Choroid plexus epithelial cell (primary cell): ENCODE measurements at regions not wholly inside any gene's neighbourhood (a gene's known extent, or its start where the extent isn't known, plus 50 kb on each side); places are given as distances from the start of the nearest gene placed in this dataset.

ENCODE experiments used
- DNase-seq: peaks from one replicate; pipeline ENCODE4 v3.0.0-alpha.2; 2010; ENCODE audit warnings: low read depth
- H3K4me3 ChIP-seq: 2 replicates; pipeline ENCODE4 v1.5.1; 2011; ENCODE audit warnings: low read depth, mild to moderate bottlenecking, control low read depth, low read length, moderate library complexity
- TF ChIP-seq, protein P1 (sequence below): conservative IDR thresholded peaks from 2 replicates; pipeline ENCODE4 v1.5.1; 2011; ENCODE audit warnings: low read depth, mild to moderate bottlenecking, control low read depth, inconsistent platforms, low read length, moderate library complexity

DNA sequence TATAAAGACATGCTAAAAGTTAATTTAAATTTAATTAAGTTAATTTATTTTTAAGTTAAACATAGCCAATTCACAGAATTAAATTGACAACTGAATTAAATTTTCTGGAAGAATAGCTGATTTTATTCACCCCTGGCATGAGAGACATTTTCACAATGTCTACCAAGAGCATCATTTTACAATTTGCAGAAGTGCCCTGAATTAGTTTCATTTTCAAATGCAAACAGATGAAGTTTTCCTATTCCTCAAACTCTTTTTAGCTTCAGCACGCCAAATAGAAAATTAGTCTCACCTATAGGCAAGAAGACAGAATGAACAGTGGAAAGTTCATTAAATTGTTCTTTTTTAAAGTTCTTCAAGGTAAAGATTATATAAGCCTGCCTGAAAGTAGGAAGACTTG lies 259.3 kb downstream of the ZBBX start:
- TF ChIP-seq, protein P1, sequence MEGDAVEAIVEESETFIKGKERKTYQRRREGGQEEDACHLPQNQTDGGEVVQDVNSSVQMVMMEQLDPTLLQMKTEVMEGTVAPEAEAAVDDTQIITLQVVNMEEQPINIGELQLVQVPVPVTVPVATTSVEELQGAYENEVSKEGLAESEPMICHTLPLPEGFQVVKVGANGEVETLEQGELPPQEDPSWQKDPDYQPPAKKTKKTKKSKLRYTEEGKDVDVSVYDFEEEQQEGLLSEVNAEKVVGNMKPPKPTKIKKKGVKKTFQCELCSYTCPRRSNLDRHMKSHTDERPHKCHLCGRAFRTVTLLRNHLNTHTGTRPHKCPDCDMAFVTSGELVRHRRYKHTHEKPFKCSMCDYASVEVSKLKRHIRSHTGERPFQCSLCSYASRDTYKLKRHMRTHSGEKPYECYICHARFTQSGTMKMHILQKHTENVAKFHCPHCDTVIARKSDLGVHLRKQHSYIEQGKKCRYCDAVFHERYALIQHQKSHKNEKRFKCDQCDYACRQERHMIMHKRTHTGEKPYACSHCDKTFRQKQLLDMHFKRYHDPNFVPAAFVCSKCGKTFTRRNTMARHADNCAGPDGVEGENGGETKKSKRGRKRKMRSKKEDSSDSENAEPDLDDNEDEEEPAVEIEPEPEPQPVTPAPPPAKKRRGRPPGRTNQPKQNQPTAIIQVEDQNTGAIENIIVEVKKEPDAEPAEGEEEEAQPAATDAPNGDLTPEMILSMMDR = no peak
- no peak for DNase-seq
- H3K4me3 ChIP-seq = no peak overlapping the region

GRCh38 chr3:167116120-167116922 lies 263.8 kb downstream of the ZBBX start:
- DNase-seq = no peak
- H3K4me3 ChIP-seq = no peak overlapping the region
- TF ChIP-seq, protein P1 = no peak

DNA sequence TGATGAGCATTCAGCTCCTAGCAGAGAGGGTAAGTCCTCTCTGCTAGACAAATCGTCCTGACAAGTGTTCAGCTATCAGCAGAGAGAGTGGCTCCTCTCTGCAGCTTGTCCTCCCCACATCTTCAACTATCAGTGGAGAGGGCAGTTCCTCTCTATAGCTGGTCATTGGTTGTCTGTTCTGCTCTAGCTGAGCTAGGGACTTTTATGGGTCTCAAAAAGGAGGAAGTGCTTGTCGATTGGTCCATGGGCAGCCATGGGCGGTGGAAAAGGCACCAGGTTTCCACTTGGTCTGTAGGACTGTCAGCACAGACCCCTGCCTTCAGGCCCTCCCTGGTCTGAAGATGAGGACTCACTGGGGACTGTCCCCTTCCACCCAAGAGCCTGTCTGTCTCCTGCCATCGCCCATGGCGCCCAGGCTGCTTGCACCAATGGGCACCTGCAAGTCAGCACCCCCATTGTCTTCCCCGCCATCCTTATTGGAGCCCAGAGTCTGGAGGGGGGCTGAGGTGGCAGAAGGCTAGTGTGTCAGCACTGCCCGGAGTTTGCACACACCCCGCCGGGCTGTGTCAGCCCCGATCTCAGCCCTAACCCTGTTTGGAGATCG lies 264.7 kb downstream of the ZBBX start:
- no peak for DNase-seq
- no peak overlapping the region for H3K4me3 ChIP-seq
- TF ChIP-seq, protein P1 = no peak

DNA sequence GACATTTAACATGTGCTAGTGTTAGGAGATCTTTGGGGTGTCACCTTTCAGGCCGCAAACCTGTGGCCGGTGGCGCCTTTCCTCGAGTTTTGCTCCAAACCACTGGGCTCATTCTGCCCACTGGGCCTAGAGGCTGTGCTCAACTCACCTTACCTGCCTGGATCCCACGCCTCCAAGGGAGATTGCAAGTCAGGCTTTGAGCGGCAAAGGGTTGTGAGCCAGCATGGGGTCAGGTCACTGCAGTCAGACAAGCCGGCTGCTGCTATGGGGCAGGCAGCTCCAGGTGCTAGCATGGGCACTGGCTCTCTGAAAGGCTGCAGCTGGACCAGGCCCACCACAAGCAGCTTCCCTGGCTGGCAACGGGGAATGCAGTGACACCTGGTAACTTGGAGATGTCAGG lies 265.5 kb downstream of the ZBBX start:
- TF ChIP-seq, protein P1 = no peak
- H3K4me3 ChIP-seq = no peak overlapping the region
- DNase-seq = no peak

GRCh38 chr3:167113035-167113830 lies 266.9 kb downstream of the ZBBX start:
- TF ChIP-seq, protein P1 = no peak
- H3K4me3 ChIP-seq = no peak overlapping the region
- no peak for DNase-seq

GRCh38 chr3:167110901-167111300 lies 269.2 kb downstream of the ZBBX start:
- DNase-seq = no peak
- no peak overlapping the region for H3K4me3 ChIP-seq
- TF ChIP-seq, protein P1 = no peak
